ENCODE measurements at regions not wholly inside any gene's neighbourhood (a gene's known extent, or its start where the extent isn't known, plus 50 kb on each side); places are given as distances from the start of the nearest gene placed in this dataset.

DNA sequence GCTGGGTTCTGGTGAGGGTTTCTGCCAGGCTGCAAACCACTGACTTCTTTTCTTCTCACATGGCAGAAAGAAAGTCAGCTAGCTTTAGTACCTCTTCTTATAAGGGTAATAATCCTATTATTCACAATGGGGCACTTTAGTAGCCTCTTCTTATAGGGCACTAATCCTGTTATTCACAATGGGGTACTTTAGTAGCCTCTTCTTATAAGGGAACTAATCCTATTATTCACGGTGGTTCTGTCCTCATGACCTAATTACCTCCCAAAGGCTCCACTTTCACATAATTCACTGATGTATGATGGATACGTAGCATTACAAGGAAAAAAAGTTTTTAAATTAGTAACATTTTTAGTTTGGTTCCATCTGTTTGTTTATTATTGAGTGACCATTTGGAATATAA lies 671.3 kb downstream of the NSUN3 start:
- Histone ChIP-seq H3K36me3 (ENCODE audit: control insufficient read depth, insufficient read depth, low read length) (no peaks in the 10 kb centered on the region), H3K4me3 (ENCODE audit: low read length) (no peak overlapping the region), H3K9me3 (ENCODE audit: control insufficient read depth, insufficient read depth, low read length) (no peaks in the 10 kb centered on the region), H3K27me3 (ENCODE audit: control insufficient read depth, insufficient read depth, low read length) (no peaks in the 10 kb centered on the region), H3K4me1 (ENCODE audit: control insufficient read depth, insufficient read depth, low read length) (no peaks in the 10 kb centered on the region), H3K27ac (ENCODE audit: low read length) (no peak overlapping the region)
- no CpG with 5 or more reads among the region's 2 CpGs for WGBS (ENCODE audit: insufficient coverage, insufficient read length)
- no peak for DNase-seq (ENCODE audit: low read depth, low spot score)

DNA sequence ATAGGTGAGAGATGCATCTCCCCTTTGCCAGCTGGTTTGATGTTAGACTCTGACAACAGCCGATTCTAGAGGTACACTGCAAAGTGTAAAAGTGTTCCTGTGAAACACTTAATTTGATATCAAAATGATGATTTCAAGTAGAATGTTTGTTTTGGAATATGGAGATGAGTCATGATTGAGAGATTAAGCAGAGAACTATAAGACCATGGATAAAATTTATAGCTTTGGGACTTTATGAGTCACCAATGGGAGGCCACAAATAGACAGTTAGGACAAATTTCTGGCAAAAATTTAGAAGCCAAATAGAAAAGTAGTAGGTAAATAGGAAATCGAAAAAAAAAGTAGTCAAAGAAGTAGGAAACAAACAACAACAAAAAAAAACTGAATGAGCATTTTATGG lies 672.5 kb downstream of the NSUN3 start:
- no CpG with 5 or more reads among the region's 2 CpGs for WGBS (ENCODE audit: insufficient coverage, insufficient read length)
- Histone ChIP-seq H3K27ac (ENCODE audit: low read length) (no peak overlapping the region), H3K36me3 (ENCODE audit: control insufficient read depth, insufficient read depth, low read length) (no peaks in the 10 kb centered on the region), H3K9me3 (ENCODE audit: control insufficient read depth, insufficient read depth, low read length) (no peaks in the 10 kb centered on the region), H3K4me1 (ENCODE audit: control insufficient read depth, insufficient read depth, low read length) (no peaks in the 10 kb centered on the region), H3K4me3 (ENCODE audit: low read length) (no peak overlapping the region), H3K27me3 (ENCODE audit: control insufficient read depth, insufficient read depth, low read length) (no peaks in the 10 kb centered on the region)
- no peak for DNase-seq (ENCODE audit: low read depth, low spot score)

DNA sequence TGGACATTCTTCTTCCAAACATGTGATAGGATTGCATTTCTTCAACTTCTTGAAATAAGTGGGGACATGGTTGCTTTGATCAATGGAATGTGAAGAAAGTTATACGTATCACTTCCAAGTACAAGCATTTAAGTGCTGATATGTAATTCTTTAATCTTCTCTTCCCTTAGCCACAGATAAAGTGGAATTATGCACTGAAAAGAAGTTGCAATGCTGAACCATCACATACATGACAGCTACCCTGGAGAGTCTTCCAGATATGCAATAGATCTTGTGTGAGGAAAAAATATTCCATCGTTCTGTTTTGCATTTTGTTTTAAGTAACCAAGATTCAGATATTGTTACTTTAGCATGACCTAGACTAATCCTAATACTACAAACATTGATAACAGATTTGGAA lies 674.3 kb downstream of the NSUN3 start:
- no CpG with 5 or more reads among the region's 2 CpGs for WGBS (ENCODE audit: insufficient coverage, insufficient read length)
- H3K27me3 ChIP-seq (ENCODE audit: control insufficient read depth, insufficient read depth, low read length): no peaks in the 10 kb centered on the region

DNA sequence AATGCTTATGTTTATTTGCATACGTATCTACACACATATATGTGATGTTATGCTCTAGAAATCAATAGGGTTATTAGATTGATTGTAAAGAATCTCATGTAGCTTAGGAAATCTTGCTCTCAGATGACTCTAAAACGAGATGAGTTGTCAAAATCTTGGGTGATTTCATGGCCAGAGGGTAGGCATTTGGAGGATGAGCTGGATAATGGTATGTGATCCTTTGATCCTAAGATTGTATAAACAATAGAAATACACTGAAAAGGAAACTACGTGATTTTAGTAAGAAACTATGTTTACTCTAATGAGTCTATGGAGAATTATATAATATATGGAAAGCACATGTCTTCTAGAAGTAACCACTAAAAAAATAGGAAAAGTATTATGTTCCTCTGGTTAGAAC lies 676.6 kb downstream of the NSUN3 start:
- H3K27ac ChIP-seq (ENCODE audit: low read length): no peak overlapping the region
- H3K36me3 ChIP-seq (ENCODE audit: control insufficient read depth, insufficient read depth, low read length): no peaks in the 10 kb centered on the region
- H3K27me3 ChIP-seq (ENCODE audit: control insufficient read depth, insufficient read depth, low read length): no peaks in the 10 kb centered on the region
- H3K4me1 ChIP-seq (ENCODE audit: control insufficient read depth, insufficient read depth, low read length): no peaks in the 10 kb centered on the region
- no peaks in the 10 kb centered on the region for H3K9me3 ChIP-seq (ENCODE audit: control insufficient read depth, insufficient read depth, low read length)
- no peak for DNase-seq (ENCODE audit: low read depth, low spot score)
- no CpG with 5 or more reads among the region's 3 CpGs for WGBS (ENCODE audit: insufficient coverage, insufficient read length)
- no peak overlapping the region for H3K4me3 ChIP-seq (ENCODE audit: low read length)

More for the DNA sequence above, 674.3 kb downstream of the NSUN3 start:
- Histone ChIP-seq H3K9me3 (ENCODE audit: control insufficient read depth, insufficient read depth, low read length) (no peaks in the 10 kb centered on the region), H3K36me3 (ENCODE audit: control insufficient read depth, insufficient read depth, low read length) (no peaks in the 10 kb centered on the region), H3K27ac (ENCODE audit: low read length) (no peak overlapping the region), H3K4me3 (ENCODE audit: low read length) (no peak overlapping the region), H3K4me1 (ENCODE audit: control insufficient read depth, insufficient read depth, low read length) (no peaks in the 10 kb centered on the region)
- no peak for DNase-seq (ENCODE audit: low read depth, low spot score)

DNA sequence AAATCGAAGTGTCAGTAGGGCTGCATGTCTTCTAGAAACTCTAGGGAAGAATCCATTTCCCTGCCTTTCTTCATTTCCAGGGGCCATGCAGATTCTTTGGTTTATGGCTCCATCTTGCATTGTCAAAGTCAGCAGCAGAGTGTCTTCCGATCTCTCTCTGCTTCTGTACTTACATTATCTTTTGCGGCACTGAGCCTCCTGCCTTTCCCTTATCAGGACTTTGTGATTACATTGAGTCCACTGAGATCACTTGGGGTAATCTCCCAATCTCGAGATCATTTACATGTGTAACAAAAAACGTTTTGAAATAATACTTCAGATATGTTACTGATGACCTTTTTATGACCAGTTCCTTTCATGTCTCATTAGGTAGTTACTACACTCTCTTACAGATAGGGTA lies 695.9 kb downstream of the NSUN3 start:
- no peak overlapping the region for H3K4me3 ChIP-seq (ENCODE audit: low read length)
- no peaks in the 10 kb centered on the region for H3K4me1 ChIP-seq (ENCODE audit: control insufficient read depth, insufficient read depth, low read length)
- WGBS (ENCODE audit: insufficient coverage, insufficient read length): no CpG with 5 or more reads among the region's 5 CpGs
- no peaks in the 10 kb centered on the region for H3K9me3 ChIP-seq (ENCODE audit: control insufficient read depth, insufficient read depth, low read length)
- no peak for DNase-seq (ENCODE audit: low read depth, low spot score)
- H3K36me3 ChIP-seq (ENCODE audit: control insufficient read depth, insufficient read depth, low read length): no peaks in the 10 kb centered on the region
- H3K27me3 ChIP-seq (ENCODE audit: control insufficient read depth, insufficient read depth, low read length): no peaks in the 10 kb centered on the region
- H3K27ac ChIP-seq (ENCODE audit: low read length): no peak overlapping the region

DNA sequence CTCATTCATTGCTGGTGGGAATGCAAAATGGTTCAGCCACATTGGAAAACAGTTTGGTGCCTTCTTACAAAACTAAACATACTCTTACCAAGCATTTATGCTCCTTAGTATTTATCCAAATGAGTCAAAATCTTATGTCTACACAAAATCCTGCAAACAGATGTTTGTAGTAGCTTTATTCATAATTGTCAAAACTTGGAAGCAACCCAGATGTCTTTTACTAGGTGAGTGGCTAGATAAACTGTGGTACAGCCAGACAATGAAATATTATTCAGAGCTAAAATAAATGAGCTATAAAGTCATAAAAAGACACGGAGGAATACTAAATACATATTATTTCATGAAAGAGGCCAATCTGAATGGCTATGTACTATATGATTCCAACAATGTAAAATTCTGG lies 709.5 kb downstream of the NSUN3 start:
- no peak for DNase-seq (ENCODE audit: low read depth, low spot score)
- Histone ChIP-seq H3K4me1 (ENCODE audit: control insufficient read depth, insufficient read depth, low read length) (no peaks in the 10 kb centered on the region), H3K27me3 (ENCODE audit: control insufficient read depth, insufficient read depth, low read length) (no peaks in the 10 kb centered on the region), H3K36me3 (ENCODE audit: control insufficient read depth, insufficient read depth, low read length) (no peaks in the 10 kb centered on the region), H3K9me3 (ENCODE audit: control insufficient read depth, insufficient read depth, low read length) (no peaks in the 10 kb centered on the region), H3K27ac (ENCODE audit: low read length) (no peak overlapping the region), H3K4me3 (ENCODE audit: low read length) (no peak overlapping the region)
- WGBS (ENCODE audit: insufficient coverage, insufficient read length): no CpG with 5 or more reads among the region's 1 CpG

DNA sequence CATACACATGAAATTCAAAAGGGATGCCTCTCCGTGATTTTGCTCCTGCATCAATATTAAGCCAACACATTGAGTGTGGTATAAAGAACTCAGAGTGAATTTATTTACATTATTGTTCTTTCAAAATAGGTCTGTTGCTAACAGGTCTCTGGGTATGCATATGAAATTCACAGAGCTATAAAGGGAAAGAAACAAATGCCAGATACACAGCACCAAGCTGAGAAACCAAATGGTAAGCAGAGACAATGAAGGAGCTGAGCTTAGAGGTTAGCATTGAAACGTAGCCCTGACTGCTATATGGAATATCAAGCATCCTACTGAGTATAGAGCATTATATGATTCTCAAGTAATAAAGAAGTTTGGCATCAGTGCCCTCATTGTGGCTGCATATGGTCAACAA lies 712.9 kb downstream of the NSUN3 start:
- Histone ChIP-seq H3K27me3 (ENCODE audit: control insufficient read depth, insufficient read depth, low read length) (no peaks in the 10 kb centered on the region), H3K9me3 (ENCODE audit: control insufficient read depth, insufficient read depth, low read length) (no peaks in the 10 kb centered on the region), H3K27ac (ENCODE audit: low read length) (no peak overlapping the region), H3K4me3 (ENCODE audit: low read length) (no peak overlapping the region), H3K36me3 (ENCODE audit: control insufficient read depth, insufficient read depth, low read length) (no peaks in the 10 kb centered on the region), H3K4me1 (ENCODE audit: control insufficient read depth, insufficient read depth, low read length) (no peaks in the 10 kb centered on the region)
- no CpG with 5 or more reads among the region's 2 CpGs for WGBS (ENCODE audit: insufficient coverage, insufficient read length)
- no peak for DNase-seq (ENCODE audit: low read depth, low spot score)

DNA sequence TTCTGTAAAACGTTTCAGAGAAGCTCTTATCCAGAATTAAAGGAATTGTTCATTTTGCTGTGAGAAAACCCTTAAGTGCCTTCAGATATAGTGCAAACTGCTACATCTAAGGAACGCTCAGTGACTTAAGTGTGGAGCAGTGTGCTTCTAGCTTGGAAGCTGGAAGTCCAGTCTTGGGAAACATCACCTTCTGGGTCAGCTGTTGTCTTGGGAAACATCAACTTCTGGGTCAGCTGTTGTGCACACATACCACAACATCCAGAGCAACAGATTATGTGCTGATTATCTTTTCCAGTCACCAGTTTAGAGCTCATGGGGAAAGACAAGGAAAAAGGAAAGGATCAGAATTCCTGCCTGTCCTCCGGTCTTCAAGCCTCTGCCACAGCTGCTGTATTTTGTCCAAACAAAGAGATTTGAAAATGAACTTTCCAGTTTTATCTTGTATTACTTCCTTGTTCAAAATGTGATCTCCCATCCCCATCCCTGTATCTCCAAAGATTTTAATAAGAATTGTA lies 713.6 kb downstream of the NSUN3 start:
- Histone ChIP-seq H3K27ac (ENCODE audit: low read length) (no peak overlapping the region), H3K9me3 (ENCODE audit: control insufficient read depth, insufficient read depth, low read length) (no peaks in the 10 kb centered on the region), H3K36me3 (ENCODE audit: control insufficient read depth, insufficient read depth, low read length) (no peaks in the 10 kb centered on the region), H3K4me3 (ENCODE audit: low read length) (no peak overlapping the region), H3K4me1 (ENCODE audit: control insufficient read depth, insufficient read depth, low read length) (no peaks in the 10 kb centered on the region), H3K27me3 (ENCODE audit: control insufficient read depth, insufficient read depth, low read length) (no peaks in the 10 kb centered on the region)
- DNase-seq (ENCODE audit: low read depth, low spot score): no peak
- WGBS (ENCODE audit: insufficient coverage, insufficient read length): no CpG with 5 or more reads among the region's 3 CpGs

DNA sequence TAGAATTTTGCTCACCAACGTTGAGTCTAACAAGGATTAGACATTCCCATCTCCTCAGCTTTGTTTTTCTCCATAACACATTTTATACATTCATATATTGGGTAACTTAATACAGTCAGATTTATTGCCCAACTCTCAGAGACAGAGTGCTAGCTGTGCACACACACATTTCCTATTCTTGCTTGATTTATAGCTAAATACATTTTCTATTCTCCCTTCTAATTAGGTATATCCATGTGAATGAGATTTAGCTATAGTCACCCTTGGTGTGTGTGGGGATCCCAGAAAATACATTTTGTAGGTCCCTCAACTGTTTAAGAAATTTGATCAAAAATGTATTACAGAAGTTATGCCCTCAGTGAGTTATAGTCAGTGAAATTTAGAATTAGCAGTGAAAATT lies 715.4 kb downstream of the NSUN3 start:
- H3K27me3 ChIP-seq (ENCODE audit: control insufficient read depth, insufficient read depth, low read length): no peaks in the 10 kb centered on the region
- no peaks in the 10 kb centered on the region for H3K4me1 ChIP-seq (ENCODE audit: control insufficient read depth, insufficient read depth, low read length)
- no peak for DNase-seq (ENCODE audit: low read depth, low spot score)
- no peaks in the 10 kb centered on the region for H3K9me3 ChIP-seq (ENCODE audit: control insufficient read depth, insufficient read depth, low read length)
- H3K36me3 ChIP-seq (ENCODE audit: control insufficient read depth, insufficient read depth, low read length): no peaks in the 10 kb centered on the region
- H3K4me3 ChIP-seq (ENCODE audit: low read length): no peak overlapping the region
- no peak overlapping the region for H3K27ac ChIP-seq (ENCODE audit: low read length)
- WGBS (ENCODE audit: insufficient coverage, insufficient read length): no CpG with 5 or more reads among the region's 1 CpG

DNA sequence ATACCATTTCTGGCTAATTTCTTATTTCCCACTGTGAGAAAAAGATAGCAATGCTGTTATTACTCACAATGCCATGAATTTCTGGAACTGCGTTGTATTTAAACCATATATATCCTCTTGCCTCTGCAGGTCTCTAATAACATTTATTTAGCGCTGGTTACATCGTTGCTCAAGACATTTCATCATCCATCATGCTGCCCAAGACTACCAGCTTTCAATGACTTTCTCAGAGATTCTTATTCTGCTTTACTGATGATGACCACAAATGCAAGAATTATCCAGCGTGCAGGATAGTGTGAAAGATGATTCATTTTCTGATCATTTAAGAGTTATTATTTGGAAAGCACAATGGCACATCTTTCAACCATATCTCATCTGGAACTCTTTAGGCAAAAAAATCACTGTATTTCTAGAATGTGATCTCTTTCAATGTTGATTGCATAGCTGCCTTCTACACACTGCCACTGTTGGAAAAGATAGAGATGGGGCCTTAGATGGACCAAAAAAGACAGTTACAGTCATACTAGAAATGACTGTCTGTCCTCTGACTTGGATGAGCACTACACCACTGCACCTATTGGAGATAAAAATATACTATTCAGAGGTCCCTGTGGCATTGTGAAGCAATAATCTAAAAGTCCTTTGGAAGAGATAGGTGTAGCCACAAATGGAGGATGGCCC lies 716.1 kb downstream of the NSUN3 start:
- no CpG with 5 or more reads among the region's 4 CpGs for WGBS (ENCODE audit: insufficient coverage, insufficient read length)
- H3K27ac ChIP-seq (ENCODE audit: low read length): no peak overlapping the region
- H3K36me3 ChIP-seq (ENCODE audit: control insufficient read depth, insufficient read depth, low read length): no peaks in the 10 kb centered on the region
- no peaks in the 10 kb centered on the region for H3K27me3 ChIP-seq (ENCODE audit: control insufficient read depth, insufficient read depth, low read length)
- H3K4me1 ChIP-seq (ENCODE audit: control insufficient read depth, insufficient read depth, low read length): no peaks in the 10 kb centered on the region
- no peaks in the 10 kb centered on the region for H3K9me3 ChIP-seq (ENCODE audit: control insufficient read depth, insufficient read depth, low read length)
- no peak for DNase-seq (ENCODE audit: low read depth, low spot score)
- H3K4me3 ChIP-seq (ENCODE audit: low read length): no peak overlapping the region

DNA sequence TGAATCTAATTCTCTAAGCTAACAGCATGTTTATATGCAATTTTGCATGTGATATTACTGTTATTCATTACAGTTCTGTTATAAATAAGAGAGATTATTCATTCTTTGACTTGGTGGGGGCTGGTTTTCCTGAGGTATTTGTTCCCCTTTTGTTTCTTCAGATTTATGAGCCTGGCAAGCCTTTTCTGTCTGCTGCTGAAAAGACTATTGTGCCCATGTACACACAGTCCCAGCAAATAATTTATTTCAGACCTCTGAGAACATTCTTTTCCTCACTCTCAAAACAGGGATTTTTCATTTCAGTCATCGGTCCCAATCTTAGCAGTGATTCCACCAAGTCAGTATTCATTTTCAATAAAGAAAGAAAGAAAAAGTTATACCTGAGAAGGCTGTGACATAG lies 716.8 kb downstream of the NSUN3 start:
- no peaks in the 10 kb centered on the region for H3K27me3 ChIP-seq (ENCODE audit: control insufficient read depth, insufficient read depth, low read length)
- no CpG with 5 or more reads among the region's 1 CpG for WGBS (ENCODE audit: insufficient coverage, insufficient read length)
- no peaks in the 10 kb centered on the region for H3K9me3 ChIP-seq (ENCODE audit: control insufficient read depth, insufficient read depth, low read length)
- no peaks in the 10 kb centered on the region for H3K36me3 ChIP-seq (ENCODE audit: control insufficient read depth, insufficient read depth, low read length)
- H3K4me3 ChIP-seq (ENCODE audit: low read length): no peak overlapping the region
- no peak for DNase-seq (ENCODE audit: low read depth, low spot score)
- no peaks in the 10 kb centered on the region for H3K4me1 ChIP-seq (ENCODE audit: control insufficient read depth, insufficient read depth, low read length)
- no peak overlapping the region for H3K27ac ChIP-seq (ENCODE audit: low read length)

Measured in iPS DF 6.9 (cell line).